Smooth muscle cell (in vitro differentiated cells): ENCODE measurements at regions not wholly inside any gene's neighbourhood (a gene's known extent, or its start where the extent isn't known, plus 50 kb on each side); places are given as distances from the start of the nearest gene placed in this dataset.

ENCODE experiments used
- DNase-seq: peaks from one replicate; lab custom pipeline; 2025; ENCODE audit not compliant: unreplicated experiment; lab: John Stamatoyannopoulos, UW
- H2AFZ ChIP-seq: fragments of 200-600 bp; sonication (generic); 2 replicates; pipeline ENCODE4 v1.6.0; 2016; ENCODE audit warnings: antibody characterized with exemption, low read depth, mild to moderate bottlenecking
- H3F3A ChIP-seq: fragments of 200-600 bp; sonication (generic); 2 replicates; pipeline ENCODE4 v1.6.0; 2017; ENCODE audit warnings: antibody characterized with exemption, low read depth
- H3K27ac ChIP-seq: fragments of 200-600 bp; sonication (generic); 2 replicates; pipeline ENCODE4 v1.5.1; 2016; ENCODE audit warnings: low read depth, mild to moderate bottlenecking
- H3K27me3 ChIP-seq: fragments of 200-600 bp; sonication (generic); 2 replicates; pipeline ENCODE4 v1.6.1; 2016; ENCODE audit warnings: low read depth, mild to moderate bottlenecking
- H3K36me3 ChIP-seq: fragments of 200-600 bp; sonication (generic); 2 replicates; pipeline ENCODE4 v1.5.1; 2016; ENCODE audit warnings: low read depth
- H3K4me1 ChIP-seq: fragments of 200-600 bp; sonication (generic); 2 replicates; pipeline ENCODE4 v1.5.1; 2016; ENCODE audit warnings: low read depth
- H3K4me2 ChIP-seq: fragments of 200-600 bp; sonication (generic); 2 replicates; pipeline ENCODE4 v1.6.0; 2016; ENCODE audit warnings: mild to moderate bottlenecking
- H3K4me3 ChIP-seq: fragments of 200-600 bp; sonication (generic); 2 replicates; pipeline ENCODE4 v1.5.1; 2016; ENCODE audit warnings: mild to moderate bottlenecking
- H3K79me2 ChIP-seq: fragments of 200-600 bp; sonication (generic); 2 replicates; pipeline ENCODE4 v1.6.0; 2016; ENCODE audit warnings: low read depth, mild to moderate bottlenecking
- H3K9ac ChIP-seq: fragments of 200-600 bp; sonication (generic); 2 replicates; pipeline ENCODE4 v1.6.0; 2016; ENCODE audit warnings: low read depth
- H3K9me3 ChIP-seq: fragments of 200-600 bp; sonication (generic); replicated peaks from 2 replicates; pipeline ENCODE4 v1.5.1; 2016; ENCODE audit warnings: low read depth
- H4K20me1 ChIP-seq: fragments of 200-600 bp; sonication (generic); 2 replicates; pipeline ENCODE4 v1.6.0; 2016; ENCODE audit warnings: low read depth
- WGBS: methylation state at CpG from one replicate; pipeline ENCODE4 v1.1.7; 2016; ENCODE audit warnings: low lambda C conversion rate; 5-methylcytosine and 5-hydroxymethylcytosine counted together
- TF ChIP-seq, protein P1 (sequence below): fragments of 200-600 bp; sonication (generic); IDR thresholded peaks from 2 replicates; pipeline ENCODE4 v1.5.1; 2017; ENCODE audit warnings: borderline replicate concordance, mild to moderate bottlenecking, antibody characterized with exemption; ENCODE audit not compliant: insufficient read depth, poor library complexity, severe bottlenecking

DNA sequence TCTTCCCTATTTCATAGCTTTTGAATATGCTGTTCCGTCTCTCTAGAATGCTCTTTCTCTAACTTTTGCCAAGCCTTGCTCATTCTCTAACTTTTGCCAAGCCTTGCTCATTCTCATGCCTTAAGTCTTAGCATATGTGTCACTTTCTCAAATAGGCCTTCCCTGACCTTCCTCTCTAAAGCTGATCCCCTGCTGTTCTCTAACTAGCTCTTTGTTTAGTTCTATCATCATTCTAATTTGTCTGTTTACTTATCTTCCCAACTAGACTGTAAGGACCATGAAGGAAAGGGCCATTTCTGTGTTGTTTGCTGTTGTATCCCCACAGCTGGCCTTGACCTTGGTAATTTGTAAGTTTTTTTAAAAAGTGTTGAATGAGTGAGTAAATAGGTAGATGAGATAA lies 71.1 kb downstream of the ZNF641 start:
- H3K4me2 ChIP-seq: no peak overlapping the region
- H3K9ac ChIP-seq: no peak overlapping the region
- no peaks in the 10 kb centered on the region for H3K9me3 ChIP-seq
- H3K79me2 ChIP-seq: no peaks in the 10 kb centered on the region
- H2AFZ ChIP-seq: no peak overlapping the region
- H3K4me3 ChIP-seq: no peak overlapping the region
- H4K20me1 ChIP-seq: no peaks in the 10 kb centered on the region
- no peaks in the 10 kb centered on the region for H3F3A ChIP-seq
- TF ChIP-seq, protein P1, sequence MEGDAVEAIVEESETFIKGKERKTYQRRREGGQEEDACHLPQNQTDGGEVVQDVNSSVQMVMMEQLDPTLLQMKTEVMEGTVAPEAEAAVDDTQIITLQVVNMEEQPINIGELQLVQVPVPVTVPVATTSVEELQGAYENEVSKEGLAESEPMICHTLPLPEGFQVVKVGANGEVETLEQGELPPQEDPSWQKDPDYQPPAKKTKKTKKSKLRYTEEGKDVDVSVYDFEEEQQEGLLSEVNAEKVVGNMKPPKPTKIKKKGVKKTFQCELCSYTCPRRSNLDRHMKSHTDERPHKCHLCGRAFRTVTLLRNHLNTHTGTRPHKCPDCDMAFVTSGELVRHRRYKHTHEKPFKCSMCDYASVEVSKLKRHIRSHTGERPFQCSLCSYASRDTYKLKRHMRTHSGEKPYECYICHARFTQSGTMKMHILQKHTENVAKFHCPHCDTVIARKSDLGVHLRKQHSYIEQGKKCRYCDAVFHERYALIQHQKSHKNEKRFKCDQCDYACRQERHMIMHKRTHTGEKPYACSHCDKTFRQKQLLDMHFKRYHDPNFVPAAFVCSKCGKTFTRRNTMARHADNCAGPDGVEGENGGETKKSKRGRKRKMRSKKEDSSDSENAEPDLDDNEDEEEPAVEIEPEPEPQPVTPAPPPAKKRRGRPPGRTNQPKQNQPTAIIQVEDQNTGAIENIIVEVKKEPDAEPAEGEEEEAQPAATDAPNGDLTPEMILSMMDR: no peak
- H3K27me3 ChIP-seq: no peaks in the 10 kb centered on the region
- WGBS: 59% methylated on average over 1 of the region's 1 CpG
- DNase-seq: no peak
- H3K4me1 ChIP-seq: peaks cover 3% of the 10 kb centered on the region
- H3K27ac ChIP-seq: no peak overlapping the region
- H3K36me3 ChIP-seq: peaks cover 3% of the 10 kb centered on the region

DNA sequence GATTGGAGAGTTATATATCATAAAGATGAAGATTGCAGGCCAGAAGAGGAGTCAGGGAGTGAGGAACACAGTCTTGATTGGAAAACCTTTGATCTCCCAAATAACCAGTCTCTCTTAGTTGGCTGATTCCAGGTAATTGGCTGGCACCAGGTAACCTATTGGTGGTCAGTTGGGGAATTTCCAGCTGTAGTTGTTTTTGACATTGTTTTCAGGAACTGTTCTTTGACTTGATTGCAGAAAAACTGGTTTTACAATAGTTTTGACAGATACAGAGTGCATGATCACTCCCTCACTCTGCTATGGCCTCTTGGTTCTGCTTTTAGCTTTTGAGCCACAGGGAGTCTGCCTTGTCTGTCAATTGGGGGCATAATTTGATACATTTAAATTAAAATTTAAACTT lies 71.6 kb downstream of the ZNF641 start:
- Histone ChIP-seq H2AFZ (no peak overlapping the region), H4K20me1 (no peaks in the 10 kb centered on the region), H3K36me3 (peaks cover 3% of the 10 kb centered on the region), H3K4me3 (no peak overlapping the region), H3F3A (no peaks in the 10 kb centered on the region), H3K9ac (no peak overlapping the region), H3K4me2 (no peak overlapping the region), H3K27ac (no peak overlapping the region), H3K4me1 (peaks cover 3% of the 10 kb centered on the region), H3K79me2 (no peaks in the 10 kb centered on the region), H3K27me3 (no peaks in the 10 kb centered on the region), H3K9me3 (no peaks in the 10 kb centered on the region)
- TF ChIP-seq, protein P1: no peak
- no peak for DNase-seq

DNA sequence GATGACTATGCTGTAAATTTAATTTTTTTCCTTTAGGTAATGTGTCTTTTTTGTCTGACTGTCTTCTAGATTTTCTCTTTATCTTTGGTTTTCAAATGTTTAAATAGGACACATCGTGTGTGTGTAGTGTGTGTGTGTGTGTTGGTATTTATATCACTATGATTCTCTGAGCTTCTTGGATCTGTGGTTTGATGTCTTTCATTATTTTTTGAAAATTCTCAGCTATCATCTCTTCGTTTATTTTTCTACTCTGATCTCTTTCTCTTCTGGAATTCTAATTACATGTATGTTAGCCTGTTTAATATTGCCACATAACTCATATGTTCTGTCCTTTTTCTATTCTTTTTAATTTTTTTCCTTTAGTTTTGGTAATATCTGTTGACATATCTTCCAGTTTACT lies 73.5 kb upstream of the OR10AD1 start:
- peaks cover 3% of the 10 kb centered on the region for H3K4me1 ChIP-seq
- no peak overlapping the region for H3K4me3 ChIP-seq
- peaks cover 3% of the 10 kb centered on the region for H3K36me3 ChIP-seq
- no peaks in the 10 kb centered on the region for H3K27me3 ChIP-seq
- no peak overlapping the region for H3K4me2 ChIP-seq
- H3K9ac ChIP-seq: no peak overlapping the region
- TF ChIP-seq, protein P1: no peak
- no peak overlapping the region for H2AFZ ChIP-seq
- H3K27ac ChIP-seq: no peak overlapping the region
- no peak for DNase-seq
- H4K20me1 ChIP-seq: no peaks in the 10 kb centered on the region
- no peaks in the 10 kb centered on the region for H3F3A ChIP-seq
- no peaks in the 10 kb centered on the region for H3K9me3 ChIP-seq
- no peaks in the 10 kb centered on the region for H3K79me2 ChIP-seq
- WGBS: 75% methylated on average over 2 of the region's 2 CpGs

DNA sequence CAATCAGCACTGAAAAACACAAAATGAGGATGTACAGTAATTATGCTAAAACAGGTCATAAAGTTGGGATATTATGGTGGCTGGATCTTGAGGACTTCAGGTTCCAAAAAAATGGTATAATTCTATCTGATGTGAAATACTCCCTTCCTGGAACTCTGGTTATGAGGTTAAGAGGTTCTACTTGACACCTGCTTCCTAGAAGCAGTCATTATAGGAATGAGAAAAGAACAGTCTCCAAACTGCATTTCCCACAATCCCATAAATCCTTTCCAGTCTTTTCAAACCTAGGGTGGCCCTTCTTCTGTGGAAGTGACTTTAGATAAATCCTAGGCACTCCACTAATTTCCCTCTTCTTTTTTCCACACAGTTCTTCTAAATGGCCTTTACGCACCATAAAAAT lies 63.7 kb upstream of the OR10AD1 start:
- Histone ChIP-seq H3K27ac (no peak overlapping the region), H3K9ac (no peak overlapping the region), H3F3A (no peaks in the 10 kb centered on the region), H2AFZ (no peak overlapping the region), H3K4me3 (no peak overlapping the region), H3K79me2 (no peaks in the 10 kb centered on the region), H3K9me3 (no peaks in the 10 kb centered on the region), H3K4me2 (no peak overlapping the region), H3K4me1 (no peaks in the 10 kb centered on the region), H4K20me1 (no peaks in the 10 kb centered on the region), H3K36me3 (no peaks in the 10 kb centered on the region), H3K27me3 (peaks cover 56% of the 10 kb centered on the region)
- no peak for DNase-seq
- TF ChIP-seq, protein P1: no peak
- WGBS: 100% methylated on average over 1 of the region's 1 CpG
